ENCODE measurements at regions not wholly inside any gene's neighbourhood (a gene's known extent, or its start where the extent isn't known, plus 50 kb on each side); places are given as distances from the start of the nearest gene placed in this dataset.

GRCh38 chr4:117156806-117157205 lies 71.4 kb upstream of the TRAM1L1 start:
- TF ChIP-seq POLR2A (IDR thresholded peaks at IDR 0.05; ENCODE audit: borderline replicate concordance, extremely low read depth, insufficient read depth, insufficient read length): no peak
- TF ChIP-seq, protein P1, sequence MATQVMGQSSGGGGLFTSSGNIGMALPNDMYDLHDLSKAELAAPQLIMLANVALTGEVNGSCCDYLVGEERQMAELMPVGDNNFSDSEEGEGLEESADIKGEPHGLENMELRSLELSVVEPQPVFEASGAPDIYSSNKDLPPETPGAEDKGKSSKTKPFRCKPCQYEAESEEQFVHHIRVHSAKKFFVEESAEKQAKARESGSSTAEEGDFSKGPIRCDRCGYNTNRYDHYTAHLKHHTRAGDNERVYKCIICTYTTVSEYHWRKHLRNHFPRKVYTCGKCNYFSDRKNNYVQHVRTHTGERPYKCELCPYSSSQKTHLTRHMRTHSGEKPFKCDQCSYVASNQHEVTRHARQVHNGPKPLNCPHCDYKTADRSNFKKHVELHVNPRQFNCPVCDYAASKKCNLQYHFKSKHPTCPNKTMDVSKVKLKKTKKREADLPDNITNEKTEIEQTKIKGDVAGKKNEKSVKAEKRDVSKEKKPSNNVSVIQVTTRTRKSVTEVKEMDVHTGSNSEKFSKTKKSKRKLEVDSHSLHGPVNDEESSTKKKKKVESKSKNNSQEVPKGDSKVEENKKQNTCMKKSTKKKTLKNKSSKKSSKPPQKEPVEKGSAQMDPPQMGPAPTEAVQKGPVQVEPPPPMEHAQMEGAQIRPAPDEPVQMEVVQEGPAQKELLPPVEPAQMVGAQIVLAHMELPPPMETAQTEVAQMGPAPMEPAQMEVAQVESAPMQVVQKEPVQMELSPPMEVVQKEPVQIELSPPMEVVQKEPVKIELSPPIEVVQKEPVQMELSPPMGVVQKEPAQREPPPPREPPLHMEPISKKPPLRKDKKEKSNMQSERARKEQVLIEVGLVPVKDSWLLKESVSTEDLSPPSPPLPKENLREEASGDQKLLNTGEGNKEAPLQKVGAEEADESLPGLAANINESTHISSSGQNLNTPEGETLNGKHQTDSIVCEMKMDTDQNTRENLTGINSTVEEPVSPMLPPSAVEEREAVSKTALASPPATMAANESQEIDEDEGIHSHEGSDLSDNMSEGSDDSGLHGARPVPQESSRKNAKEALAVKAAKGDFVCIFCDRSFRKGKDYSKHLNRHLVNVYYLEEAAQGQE (IDR thresholded peaks at IDR 0.05; ENCODE audit: low read depth): no peak
- no peak for TF ChIP-seq CTCF (IDR thresholded peaks at IDR 0.05 in 2 of 3, conservative IDR thresholded peaks at IDR 0.05 in 1 of 3; ENCODE audit: borderline replicate concordance in 1 of 3, insufficient read depth in 1 of 3, low read depth in 2 of 3, low read length in 2 of 3)
- no peak for TF ChIP-seq MAX (IDR thresholded peaks at IDR 0.05)

All from HCT116 (cell line).